GM21526 (cell line): ENCODE measurements at regions not wholly inside any gene's neighbourhood (a gene's known extent, or its start where the extent isn't known, plus 50 kb on each side); places are given as distances from the start of the nearest gene placed in this dataset.
"Not testable (repeated sequence)": the region's sequence is repeated elsewhere in the genome, so short reads cannot be mapped to it uniquely, and the experiment has no call there.

Experiments
- ATAC-seq: cut with Tn5 transposase; IDR thresholded peaks from one replicate; pipeline ENCODE4 v1.9.1; 2021; ENCODE audit warnings: moderate library complexity; ENCODE audit not compliant: unreplicated experiment, low FRiP score

DNA sequence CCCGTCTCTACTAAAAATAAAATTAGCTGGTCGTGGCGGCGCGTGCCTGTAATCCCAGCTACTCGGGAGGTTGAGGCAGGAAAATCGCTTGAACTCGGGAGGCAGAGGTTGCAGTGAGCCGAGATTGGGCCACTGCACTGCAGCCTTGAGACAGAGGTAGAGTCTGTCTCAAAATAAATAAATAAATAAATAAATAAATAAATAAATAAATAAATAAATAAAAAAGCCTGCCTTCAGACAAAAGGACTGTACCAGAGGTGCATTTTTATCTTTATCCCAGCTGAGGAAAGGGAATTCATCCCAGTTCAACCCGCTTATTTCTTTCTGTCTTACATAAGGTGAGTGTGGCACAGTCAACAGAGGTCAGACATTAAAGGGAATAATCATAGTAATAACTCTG lies 141.6 kb upstream of the ZNF804A start:
- ATAC-seq: not testable (repeated sequence)

DNA sequence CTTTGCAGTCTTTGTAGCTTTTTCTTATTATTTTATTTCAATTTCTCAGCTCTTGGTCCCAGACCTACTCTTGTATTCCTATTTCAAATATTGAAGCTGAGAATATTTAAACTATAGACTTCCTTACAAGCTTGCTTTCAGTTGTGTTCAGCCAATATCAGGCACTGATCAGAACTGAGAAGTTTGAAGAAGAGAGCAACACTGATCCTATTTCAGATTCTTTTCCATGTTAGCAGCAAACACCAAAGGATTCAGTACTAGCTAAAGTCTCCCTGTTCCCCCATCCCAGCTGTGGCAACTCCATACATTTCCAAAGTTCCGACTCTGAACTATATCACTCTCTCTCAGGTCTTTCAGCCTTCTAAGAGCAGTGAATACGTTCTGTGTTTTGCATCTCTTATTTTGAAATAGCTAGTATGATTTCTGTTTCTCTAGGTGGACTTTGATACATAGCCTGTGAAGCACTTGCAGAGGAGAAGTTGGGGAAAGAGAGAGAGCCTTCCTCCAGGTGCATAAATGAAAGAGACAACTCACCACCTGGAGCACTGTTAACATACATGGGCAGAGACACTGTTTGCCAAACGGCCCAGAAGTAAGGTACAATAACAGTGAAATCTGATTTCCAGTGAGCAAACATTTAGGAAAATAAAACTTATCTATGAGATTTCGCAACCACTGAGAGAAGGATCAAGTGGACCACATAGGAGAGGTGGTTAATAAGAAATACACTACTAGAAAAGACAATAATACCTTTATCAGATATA lies 135.0 kb upstream of the ZNF804A start:
- no peak for ATAC-seq

DNA sequence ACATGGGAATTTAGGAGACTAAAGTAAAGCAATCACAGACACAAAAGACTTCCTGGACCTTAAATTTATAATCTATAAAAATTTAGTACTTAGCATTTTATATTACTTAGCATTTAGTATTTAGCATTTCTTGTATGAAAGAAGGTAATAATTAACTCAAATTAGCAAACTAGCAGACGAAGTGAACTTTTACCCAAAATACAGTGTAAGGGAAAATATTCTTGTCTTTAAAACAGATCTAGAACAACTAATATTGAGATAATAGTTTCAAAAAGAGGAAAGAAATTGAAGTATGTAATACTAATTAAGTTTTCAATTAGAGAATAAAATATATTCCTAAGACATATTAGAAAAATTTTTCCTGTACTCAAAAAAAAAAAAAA lies 134.5 kb upstream of the ZNF804A start:
- ATAC-seq: no peak

DNA sequence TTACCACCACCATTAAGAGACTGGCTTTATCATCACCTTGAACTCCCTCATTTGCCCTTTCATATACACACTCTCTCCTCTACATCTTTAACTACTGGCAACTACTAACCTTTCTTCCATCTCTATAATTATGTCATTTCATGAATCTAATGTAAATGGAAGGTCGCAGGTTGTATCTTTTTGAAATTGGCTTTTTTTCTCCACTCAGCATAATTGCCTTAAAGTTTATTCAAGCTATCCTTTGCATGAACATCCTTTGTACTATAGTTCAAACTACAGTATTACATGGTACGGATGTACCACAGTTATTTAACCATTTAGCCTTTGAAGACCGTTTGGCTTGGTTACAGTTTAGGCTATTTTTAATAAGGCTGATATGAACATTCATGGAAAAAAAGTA lies 129.5 kb upstream of the ZNF804A start:
- ATAC-seq: no peak

DNA sequence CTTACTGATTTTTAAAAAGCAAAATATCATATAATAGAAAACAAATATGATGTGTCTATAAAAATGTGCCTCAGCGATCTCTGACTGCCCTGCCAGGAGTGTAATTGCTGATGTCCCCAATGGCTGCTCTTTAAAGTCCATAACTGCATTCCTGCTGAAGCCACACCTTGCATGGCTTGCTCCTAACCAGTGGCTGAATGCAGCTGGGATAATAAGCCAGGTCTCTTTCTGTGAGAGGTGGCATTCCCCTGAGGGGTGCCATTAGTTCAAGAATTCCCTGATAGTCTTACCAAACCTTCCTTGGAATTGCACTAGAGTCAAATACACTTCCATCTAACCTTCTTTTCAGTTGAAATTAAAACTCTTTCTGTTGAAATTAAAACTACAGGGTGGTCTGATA lies 125.8 kb upstream of the ZNF804A start:
- ATAC-seq: no peak

DNA sequence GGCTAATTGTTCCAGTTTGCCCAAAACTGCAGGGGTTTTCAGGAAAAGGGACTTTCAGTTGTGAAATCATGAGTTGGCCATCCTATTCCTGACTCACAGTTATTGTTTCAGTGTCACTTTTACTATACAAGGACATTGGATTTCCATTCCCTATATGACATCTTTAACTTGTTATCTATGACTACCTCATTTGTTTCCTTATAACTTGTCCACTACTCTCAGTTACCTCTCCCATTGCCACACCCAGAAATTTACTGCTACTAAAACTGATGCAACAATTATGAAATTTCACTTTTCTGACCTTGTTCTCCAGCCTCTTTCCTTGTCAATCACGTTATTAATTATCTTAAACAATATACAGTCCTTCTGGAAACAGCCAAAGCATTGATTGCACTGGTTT lies 116.5 kb upstream of the ZNF804A start:
- no peak for ATAC-seq

DNA sequence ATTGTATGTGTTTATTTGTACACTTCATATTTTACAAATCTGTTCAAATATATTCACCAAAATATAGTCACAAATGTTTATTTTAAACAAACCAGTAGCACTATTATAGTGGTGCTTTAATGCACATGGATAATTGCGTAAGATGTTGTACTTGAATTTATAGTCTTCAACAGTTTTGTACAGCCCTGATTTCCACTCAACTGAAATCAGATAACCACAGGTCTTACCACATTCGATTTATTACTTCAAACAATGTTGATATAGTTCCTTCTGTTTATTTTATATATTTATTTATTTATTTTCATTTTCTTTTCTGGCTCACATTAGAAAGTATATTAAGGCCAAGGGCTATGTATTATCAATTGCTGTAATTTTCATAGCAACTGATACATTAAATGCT lies 99.4 kb upstream of the ZNF804A start:
- no peak for ATAC-seq

DNA sequence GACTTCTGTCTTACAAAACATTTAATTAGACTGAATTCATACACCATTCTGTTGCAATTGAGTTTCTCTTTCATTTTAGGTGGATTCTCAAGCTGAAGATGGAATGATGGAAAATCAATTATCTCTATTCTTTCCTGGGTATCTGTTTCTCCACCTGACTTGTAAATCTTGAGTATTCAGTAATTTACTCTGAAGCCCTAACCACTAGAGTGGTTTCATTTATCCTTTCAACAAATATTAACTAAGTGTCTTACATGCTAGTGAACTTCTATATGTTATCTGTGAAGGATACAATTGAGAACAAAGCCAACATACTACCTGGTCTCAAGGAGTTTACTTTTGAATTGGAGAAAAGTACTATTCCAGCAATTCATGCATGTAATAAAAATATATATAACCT lies 94.1 kb upstream of the ZNF804A start:
- ATAC-seq: no peak

DNA sequence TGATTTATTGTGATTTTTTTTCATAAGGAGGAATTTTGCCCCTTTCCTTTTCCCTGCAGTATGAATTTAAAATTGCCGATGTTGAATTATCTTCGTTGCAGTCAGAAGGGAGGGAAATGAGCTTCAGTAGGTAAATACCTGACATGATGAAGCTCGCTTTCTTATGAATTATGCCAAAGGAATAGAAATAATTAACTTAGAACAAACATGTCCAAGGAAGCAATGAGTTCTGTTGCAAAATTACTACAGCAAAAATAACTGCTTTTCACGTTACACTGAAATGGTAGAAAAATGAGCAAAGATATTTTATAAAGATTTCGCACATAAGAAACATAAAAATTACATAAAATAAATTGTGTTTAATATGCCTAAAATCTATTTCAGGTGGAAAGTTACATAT lies 91.1 kb upstream of the ZNF804A start:
- ATAC-seq: no peak

DNA sequence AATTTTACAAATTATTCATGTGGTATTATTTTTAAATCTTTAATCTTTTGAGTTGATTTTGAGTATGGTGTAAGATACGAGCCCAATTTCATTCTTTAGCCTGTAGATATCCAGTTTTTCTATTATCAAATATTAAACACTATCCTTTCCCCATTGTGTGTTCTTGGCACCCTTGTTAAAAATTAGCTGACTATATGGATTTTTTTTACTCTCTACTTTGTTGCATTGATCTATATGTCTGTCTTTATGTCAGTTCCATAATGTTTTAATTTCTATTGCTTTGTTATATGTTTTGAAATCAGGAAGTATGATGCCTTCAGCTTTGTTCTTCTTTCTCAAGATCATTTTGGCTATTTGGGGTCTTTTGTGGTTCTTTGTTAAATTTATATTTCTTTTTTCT lies 80.9 kb upstream of the ZNF804A start:
- no peak for ATAC-seq

DNA sequence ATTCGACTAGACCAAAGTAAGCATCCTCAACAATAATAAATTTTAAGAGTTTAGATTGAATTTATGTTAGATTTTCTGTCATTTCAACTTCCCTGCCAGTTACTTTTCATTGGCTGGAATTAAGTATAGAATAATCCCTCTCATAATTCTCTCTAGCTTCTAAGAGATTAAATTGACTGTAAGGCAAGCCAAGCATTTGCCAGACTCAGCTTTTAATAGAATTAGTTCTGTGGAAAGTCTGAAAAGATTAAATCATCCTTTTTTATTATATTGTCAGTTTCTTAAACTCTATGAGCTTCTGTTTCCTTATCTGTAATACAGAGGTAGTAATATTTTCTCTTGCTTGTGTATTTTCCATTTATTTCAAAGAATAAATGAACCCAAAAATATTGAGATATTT lies 77.9 kb upstream of the ZNF804A start:
- ATAC-seq: no peak

DNA sequence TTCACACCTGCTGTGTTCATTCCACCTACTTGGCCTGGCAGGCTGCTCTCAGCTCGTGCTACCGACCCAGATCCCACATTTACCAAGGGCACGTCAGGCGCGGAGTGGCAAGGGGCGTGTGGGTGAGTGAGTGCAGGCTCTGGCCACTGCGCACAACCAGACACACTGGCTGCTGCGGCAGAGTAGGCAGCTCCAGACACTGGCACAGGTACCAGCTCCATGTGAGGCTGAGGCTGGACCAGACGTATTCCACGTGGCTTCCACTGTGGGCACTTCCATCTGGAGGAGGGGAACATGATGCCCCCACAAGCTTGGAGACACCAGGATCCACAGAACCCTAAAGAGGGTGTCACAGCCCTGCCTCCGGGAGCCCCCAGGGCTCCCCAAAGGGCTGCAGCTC lies 74.6 kb upstream of the ZNF804A start:
- no peak for ATAC-seq

DNA sequence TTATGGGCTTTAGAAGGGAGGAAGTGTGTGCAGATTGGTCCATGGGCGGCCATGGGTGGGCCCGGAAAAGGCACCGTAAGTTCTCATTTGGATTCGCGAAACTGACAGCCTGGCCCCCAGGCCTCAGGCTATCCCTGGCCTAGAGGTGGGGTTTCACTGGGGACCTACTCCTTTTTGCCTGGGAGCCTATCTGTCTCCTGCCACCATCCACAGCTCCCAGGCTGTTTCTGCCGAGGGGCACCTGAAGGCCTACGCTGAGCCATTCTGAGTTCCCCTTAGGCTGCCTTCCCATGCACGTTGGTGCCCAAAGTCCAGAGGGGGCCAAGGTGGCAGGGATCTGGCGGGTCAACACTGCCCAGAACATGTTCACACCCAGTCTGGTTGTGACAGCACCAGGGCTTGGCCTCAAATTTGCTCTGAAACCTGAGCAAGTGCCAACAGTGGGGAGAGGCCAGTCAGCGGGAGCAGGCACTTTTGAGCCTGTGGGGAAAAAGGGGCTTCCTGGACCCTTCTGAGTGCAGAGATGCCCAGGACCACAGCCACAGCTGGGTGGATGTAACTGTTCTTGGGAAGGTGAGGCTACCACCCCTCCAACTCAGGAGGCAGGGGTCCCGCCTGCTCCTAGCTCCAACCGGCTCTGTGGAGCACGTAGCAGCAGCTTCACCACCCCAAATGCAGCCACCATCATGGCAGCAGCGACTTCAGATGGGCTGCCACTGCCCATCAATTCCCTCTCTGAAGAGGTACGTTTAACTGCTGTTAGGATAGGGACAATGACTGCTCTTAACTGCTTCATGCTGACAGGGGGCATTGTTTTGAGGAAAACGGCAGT lies 73.6 kb upstream of the ZNF804A start:
- ATAC-seq: no peak

DNA sequence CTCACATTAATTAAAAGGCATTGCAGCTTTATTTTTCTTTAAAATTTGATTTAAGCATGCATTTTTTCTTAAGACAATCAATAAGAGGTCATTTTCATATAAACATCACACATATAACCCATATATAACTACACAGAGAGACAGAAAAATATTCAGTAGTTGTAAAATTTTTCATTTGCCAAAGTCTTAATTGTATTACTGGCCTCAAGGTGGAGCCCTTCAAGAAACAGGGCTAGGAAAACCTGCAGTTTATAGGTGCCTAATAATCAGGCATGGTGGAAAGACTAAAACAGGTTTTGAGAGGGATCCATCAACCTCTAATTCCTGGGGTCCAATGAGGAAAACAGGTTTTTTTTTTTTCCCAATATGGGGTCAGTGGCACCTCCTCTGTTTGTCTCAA lies 71.3 kb upstream of the ZNF804A start:
- no peak for ATAC-seq

DNA sequence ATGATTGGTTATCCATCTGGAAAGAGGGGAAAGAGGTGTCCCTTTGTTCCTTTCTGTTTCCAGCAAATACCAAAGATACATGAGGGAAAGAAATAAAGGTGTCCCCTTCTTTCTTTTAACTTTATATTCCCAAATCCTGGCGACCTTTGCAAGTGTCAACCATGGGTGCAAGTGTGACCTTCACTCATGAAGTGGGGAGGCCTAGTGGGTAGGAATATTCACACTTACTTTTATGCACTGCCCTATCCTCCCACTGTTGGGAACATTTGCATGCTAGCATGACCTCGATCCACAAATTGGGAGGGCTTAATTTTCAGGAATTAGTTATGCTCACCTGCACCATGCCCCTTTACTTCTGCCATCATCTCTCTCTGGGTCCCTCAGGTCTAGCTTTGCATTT lies 70.2 kb upstream of the ZNF804A start:
- ATAC-seq: no peak

DNA sequence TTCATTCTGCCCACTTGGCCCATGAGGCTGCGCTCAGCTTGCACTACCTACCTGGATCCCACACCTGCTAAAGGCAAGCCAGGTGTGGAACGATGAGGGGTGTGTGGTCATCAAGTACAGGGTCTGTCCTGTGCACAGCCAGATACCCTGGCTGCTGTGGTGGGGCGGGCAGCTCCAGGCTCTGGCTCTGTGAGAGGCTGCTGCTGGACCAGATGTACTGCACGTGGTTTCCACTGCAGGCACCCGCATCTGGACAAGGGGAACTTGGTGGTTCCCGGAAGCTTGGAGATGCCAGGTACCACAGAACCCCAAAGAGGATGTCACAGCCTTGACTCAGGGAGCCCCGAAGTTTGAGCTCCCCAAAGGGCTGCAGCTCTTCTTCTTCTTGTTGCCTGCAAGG lies 68.1 kb upstream of the ZNF804A start:
- ATAC-seq: no peak

DNA sequence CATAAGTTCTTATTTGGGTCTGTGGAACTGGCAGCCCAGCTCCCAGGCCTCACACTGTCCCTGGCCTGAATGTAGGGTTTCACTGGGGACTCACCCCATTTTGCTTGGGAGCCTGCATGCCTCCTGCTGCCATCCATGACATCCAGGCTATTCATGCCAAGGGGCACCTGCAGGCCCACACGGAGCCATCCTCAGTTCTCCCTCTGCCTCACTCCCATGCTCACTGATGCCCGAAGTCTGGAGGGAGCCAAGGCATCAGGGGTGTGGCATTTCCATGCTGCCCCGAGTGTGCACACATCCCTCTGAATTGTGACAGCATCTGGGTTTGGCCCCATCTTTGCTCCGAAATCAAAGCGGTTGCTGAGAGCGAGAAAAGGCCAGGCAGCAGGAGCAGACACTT lies 67.4 kb upstream of the ZNF804A start:
- ATAC-seq: no peak

DNA sequence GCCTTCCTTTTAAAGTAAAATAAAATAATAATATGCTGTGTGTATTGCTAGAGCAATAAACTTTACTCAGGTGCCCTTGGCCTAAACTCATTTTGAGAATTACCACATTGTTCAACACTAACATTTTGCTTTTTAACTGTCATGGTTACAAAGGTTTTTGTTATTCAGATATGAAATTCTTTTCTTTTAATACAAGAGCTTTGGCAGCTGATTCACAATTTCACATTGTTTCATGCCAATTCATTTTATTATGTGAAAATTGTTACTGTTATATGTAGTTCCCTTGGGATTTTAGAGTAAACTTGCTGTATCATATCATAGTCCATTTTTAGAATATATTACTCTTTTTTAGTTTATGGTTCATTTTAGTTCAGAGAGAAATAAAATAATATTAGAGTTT lies 65.8 kb upstream of the ZNF804A start:
- no peak for ATAC-seq

DNA sequence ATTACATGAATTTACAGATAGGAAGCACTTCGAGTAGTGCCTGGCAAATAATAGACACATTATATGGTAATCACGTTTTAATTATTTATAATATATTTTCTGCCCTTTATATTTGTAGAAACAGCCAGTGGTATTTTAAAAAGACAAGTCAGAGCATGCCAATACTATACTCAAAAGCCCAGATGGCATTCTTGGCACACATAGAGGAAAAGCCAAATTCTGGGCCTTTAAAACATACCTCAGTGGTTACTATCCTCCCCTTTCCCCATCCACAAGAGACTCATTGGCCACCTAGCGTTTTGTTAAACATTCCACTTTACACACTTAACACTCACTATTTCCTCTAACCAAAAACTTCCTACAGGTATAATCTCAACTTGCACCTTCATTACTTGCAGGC lies 63.3 kb upstream of the ZNF804A start:
- no peak for ATAC-seq

DNA sequence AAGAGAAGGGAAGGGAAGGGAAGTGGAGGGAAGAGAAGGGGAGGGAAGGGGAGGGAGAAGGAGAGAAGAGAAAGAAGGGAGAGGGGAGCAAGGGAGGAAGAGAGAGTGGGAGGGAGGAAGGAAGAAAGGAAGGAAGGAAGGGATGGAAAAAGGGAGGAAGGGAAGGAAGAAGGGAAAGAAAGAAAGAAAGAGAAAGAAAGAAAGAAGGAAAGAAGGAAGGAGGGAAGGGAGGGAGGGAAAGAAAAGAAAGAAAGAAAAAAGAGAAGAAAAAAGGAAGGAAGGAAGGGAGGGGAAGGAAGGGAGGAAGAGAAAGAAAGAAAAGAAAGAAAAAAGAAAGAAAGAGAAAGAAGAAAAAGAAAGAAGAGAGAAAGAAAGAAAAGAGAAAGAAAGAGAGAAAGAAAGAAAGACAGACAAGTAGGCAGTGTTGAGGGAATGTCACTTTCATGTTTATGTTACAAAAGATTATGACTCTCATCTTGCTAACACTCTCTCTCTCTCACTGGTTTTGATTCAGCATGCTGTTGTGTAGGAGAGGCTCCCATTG lies 58.0 kb upstream of the ZNF804A start:
- no peak for ATAC-seq

DNA sequence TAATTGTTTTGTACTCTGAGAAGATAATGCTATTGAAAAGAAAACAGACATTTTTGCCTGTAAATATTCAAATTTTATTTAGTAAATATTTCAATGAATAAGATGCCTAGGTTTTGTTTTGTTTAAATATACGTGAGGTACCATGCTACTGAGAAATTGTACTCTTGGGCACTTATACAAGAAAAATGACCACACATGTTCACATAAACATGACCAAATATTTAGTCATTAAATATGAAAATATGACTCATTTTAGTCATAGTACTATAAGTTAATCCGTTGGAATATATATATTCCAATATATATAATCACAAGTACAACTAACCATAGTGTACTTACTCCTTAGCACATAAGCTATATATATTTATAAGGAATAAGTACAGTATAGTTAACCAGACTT lies 56.7 kb upstream of the ZNF804A start:
- no peak for ATAC-seq

DNA sequence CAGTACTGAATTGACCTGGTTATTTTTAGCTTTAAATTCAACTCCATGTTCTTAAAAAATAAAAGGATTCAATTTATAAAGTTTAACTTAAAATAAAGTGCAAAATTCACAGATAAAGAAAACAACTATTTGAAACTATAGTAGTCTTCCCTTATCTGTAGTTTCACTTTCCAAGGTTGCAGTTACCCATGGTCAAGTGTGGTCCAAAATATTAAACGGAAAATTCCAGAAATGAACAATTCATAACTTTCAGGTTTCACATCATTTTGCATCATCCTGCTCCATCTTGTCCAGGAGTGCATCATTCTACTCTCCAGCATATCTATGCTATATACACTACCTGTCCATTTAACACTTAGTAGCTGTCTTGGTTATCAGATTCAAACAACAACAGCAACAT lies 54.5 kb upstream of the ZNF804A start:
- ATAC-seq: no peak
